ENCODE measurements at regions not wholly inside any gene's neighbourhood (a gene's known extent, or its start where the extent isn't known, plus 50 kb on each side); places are given as distances from the start of the nearest gene placed in this dataset.

- no peak overlapping the region for H3K27ac ChIP-seq (ENCODE audit: low read depth, low read length)
- H3K36me3 ChIP-seq (ENCODE audit: low read length): no peaks in the 10 kb centered on the region
- no peaks in the 10 kb centered on the region for H3F3A ChIP-seq (ENCODE audit: insufficient read depth)
- no peak overlapping the region for H3K4me3 ChIP-seq (ENCODE audit: insufficient read depth, low read length, poor library complexity, severe bottlenecking)
- H2AFZ ChIP-seq (ENCODE audit: low read depth, low read length, severe bottlenecking): no peak overlapping the region
- no peaks in the 10 kb centered on the region for H4K20me1 ChIP-seq (ENCODE audit: low read depth, low read length)
- no peaks in the 10 kb centered on the region for H3K79me2 ChIP-seq (ENCODE audit: insufficient read depth, low read length)
- H3K9ac ChIP-seq (ENCODE audit: low read length): no peak overlapping the region
- H3K9me2 ChIP-seq (replicated peaks; ENCODE audit: insufficient read depth, low read length): no peaks in the 10 kb centered on the region
- TF ChIP-seq CTCF (IDR thresholded peaks at IDR 0.05; ENCODE audit: insufficient read depth, low read length, poor library complexity, severe bottlenecking): no peak
- no peak for TF ChIP-seq EZH2phosphoT487 (conservative IDR thresholded peaks at IDR 0.05; ENCODE audit: low read length)
- H3K4me2 ChIP-seq (ENCODE audit: low read depth, low read length, poor library complexity, severe bottlenecking): no peak overlapping the region
- no peaks in the 10 kb centered on the region for H3K27me3 ChIP-seq (ENCODE audit: low read length)
- no peaks in the 10 kb centered on the region for H3K9me3 ChIP-seq (ENCODE audit: insufficient read depth, low read length)
Observed at GRCh38 chr2:128540670-128541069, 222.0 kb upstream of the HS6ST1 start.

GRCh38 chr2:128541448-128541847 lies 222.8 kb upstream of the HS6ST1 start:
- TF ChIP-seq CTCF (IDR thresholded peaks at IDR 0.05; ENCODE audit: insufficient read depth, low read length, poor library complexity, severe bottlenecking) (no peak), EZH2phosphoT487 (conservative IDR thresholded peaks at IDR 0.05; ENCODE audit: low read length) (no peak)
- no peaks in the 10 kb centered on the region for H3K79me2 ChIP-seq (ENCODE audit: insufficient read depth, low read length)

GRCh38 chr2:128543036-128543435 lies 224.4 kb upstream of the HS6ST1 start:
- no peaks in the 10 kb centered on the region for H3K27me3 ChIP-seq (ENCODE audit: low read length)
- H3K9ac ChIP-seq (ENCODE audit: low read length): no peak overlapping the region
- no peaks in the 10 kb centered on the region for H3K79me2 ChIP-seq (ENCODE audit: insufficient read depth, low read length)
- no peaks in the 10 kb centered on the region for H3K36me3 ChIP-seq (ENCODE audit: low read length)
- TF ChIP-seq EZH2phosphoT487 (conservative IDR thresholded peaks at IDR 0.05; ENCODE audit: low read length): no peak
- no peak for TF ChIP-seq CTCF (IDR thresholded peaks at IDR 0.05; ENCODE audit: insufficient read depth, low read length, poor library complexity, severe bottlenecking)
- no peaks in the 10 kb centered on the region for H3F3A ChIP-seq (ENCODE audit: insufficient read depth)
- H3K9me2 ChIP-seq (replicated peaks; ENCODE audit: insufficient read depth, low read length): no peaks in the 10 kb centered on the region
- H3K27ac ChIP-seq (ENCODE audit: low read depth, low read length): no peak overlapping the region
- no peak overlapping the region for H3K4me3 ChIP-seq (ENCODE audit: insufficient read depth, low read length, poor library complexity, severe bottlenecking)
- H3K4me2 ChIP-seq (ENCODE audit: low read depth, low read length, poor library complexity, severe bottlenecking): no peak overlapping the region
- H4K20me1 ChIP-seq (ENCODE audit: low read depth, low read length): no peaks in the 10 kb centered on the region
- no peak overlapping the region for H2AFZ ChIP-seq (ENCODE audit: low read depth, low read length, severe bottlenecking)
- H3K9me3 ChIP-seq (ENCODE audit: insufficient read depth, low read length): no peaks in the 10 kb centered on the region

More at GRCh38 chr2:128541448-128541847, 222.8 kb upstream of the HS6ST1 start:
- no peak overlapping the region for H2AFZ ChIP-seq (ENCODE audit: low read depth, low read length, severe bottlenecking)
- no peak overlapping the region for H3K4me3 ChIP-seq (ENCODE audit: insufficient read depth, low read length, poor library complexity, severe bottlenecking)
- no peaks in the 10 kb centered on the region for H4K20me1 ChIP-seq (ENCODE audit: low read depth, low read length)
- no peaks in the 10 kb centered on the region for H3K9me3 ChIP-seq (ENCODE audit: insufficient read depth, low read length)
- H3K27ac ChIP-seq (ENCODE audit: low read depth, low read length): no peak overlapping the region
- H3F3A ChIP-seq (ENCODE audit: insufficient read depth): no peaks in the 10 kb centered on the region
- no peaks in the 10 kb centered on the region for H3K9me2 ChIP-seq (replicated peaks; ENCODE audit: insufficient read depth, low read length)
- H3K4me2 ChIP-seq (ENCODE audit: low read depth, low read length, poor library complexity, severe bottlenecking): no peak overlapping the region
- no peaks in the 10 kb centered on the region for H3K27me3 ChIP-seq (ENCODE audit: low read length)
- H3K9ac ChIP-seq (ENCODE audit: low read length): no peak overlapping the region
- no peaks in the 10 kb centered on the region for H3K36me3 ChIP-seq (ENCODE audit: low read length)
